ENCODE measurements at regions not wholly inside any gene's neighbourhood (a gene's known extent, or its start where the extent isn't known, plus 50 kb on each side); places are given as distances from the start of the nearest gene placed in this dataset.

DNA sequence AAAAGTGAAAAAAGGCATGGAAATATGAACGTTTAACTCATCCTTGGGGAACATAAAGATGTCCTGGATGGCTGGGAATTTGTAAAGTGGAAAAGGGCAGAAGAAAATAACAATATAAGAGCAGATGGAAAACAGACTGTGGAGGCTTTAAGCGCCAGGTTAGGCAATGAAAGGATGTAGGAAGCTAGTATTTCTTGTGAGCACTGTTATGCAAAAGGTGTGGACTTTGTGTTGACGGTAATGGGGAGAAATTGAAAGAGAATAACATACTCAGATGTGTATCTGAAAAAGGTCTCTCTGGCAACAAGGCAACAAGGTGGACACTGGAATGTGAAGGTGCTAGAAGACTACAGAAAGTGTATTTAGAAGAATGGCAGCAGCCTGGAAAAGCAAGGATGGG is 411.8 kb downstream of the PLPP3 start:
- DNase-seq = no peak
- H3K27ac ChIP-seq = no peak overlapping the region
- H3K27me3 ChIP-seq = no peaks in the 10 kb centered on the region
- H3K36me3 ChIP-seq = no peaks in the 10 kb centered on the region
- H3K4me1 ChIP-seq (ENCODE audit: insufficient read depth) = peaks cover 7% of the 10 kb centered on the region
- H3K9me3 ChIP-seq = no peaks in the 10 kb centered on the region
- WGBS, 3 donors = 83 to 86% (median 85%) methylated on average over 3 of the region's 3 CpGs
- intact Hi-C loops (cut with DNase I) = no loop called here
- no peak for TF ChIP-seq EP300 (IDR thresholded peaks at IDR 0.05)
- TF ChIP-seq, protein P1, sequence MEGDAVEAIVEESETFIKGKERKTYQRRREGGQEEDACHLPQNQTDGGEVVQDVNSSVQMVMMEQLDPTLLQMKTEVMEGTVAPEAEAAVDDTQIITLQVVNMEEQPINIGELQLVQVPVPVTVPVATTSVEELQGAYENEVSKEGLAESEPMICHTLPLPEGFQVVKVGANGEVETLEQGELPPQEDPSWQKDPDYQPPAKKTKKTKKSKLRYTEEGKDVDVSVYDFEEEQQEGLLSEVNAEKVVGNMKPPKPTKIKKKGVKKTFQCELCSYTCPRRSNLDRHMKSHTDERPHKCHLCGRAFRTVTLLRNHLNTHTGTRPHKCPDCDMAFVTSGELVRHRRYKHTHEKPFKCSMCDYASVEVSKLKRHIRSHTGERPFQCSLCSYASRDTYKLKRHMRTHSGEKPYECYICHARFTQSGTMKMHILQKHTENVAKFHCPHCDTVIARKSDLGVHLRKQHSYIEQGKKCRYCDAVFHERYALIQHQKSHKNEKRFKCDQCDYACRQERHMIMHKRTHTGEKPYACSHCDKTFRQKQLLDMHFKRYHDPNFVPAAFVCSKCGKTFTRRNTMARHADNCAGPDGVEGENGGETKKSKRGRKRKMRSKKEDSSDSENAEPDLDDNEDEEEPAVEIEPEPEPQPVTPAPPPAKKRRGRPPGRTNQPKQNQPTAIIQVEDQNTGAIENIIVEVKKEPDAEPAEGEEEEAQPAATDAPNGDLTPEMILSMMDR (IDR thresholded peaks at IDR 0.05) = no peak
- TF ChIP-seq POLR2A (IDR thresholded peaks at IDR 0.05) = no peak
- no peak overlapping the region for H3K4me3 ChIP-seq

DNA sequence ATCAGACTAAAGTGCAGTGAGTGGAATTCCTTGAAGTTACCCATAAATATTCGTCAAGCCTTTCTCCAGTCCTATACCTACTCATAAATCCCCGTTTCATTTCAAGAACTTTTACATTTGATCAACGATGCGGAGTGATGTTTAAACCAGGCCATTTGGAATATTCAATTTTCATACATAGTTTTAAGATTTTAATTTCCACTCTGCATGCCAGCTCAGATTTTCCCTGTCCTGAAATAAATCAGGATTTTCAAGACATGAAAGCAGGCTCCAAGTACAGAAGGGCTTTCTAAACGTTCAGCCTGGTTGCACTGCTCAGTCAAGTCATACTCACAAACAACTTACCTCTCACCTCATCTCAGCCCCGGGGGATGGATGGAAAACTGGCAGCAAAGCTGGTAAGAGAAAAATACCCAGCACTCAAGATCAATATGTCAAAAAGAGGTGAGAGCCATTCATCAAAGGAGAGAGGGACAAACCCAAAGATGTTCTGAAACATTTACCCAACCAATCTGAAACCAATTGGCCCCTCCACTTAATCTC is 418.5 kb downstream of the PLPP3 start:
- no peaks in the 10 kb centered on the region for H3K27me3 ChIP-seq
- H3K27ac ChIP-seq = no peak overlapping the region
- no peak overlapping the region for H3K4me3 ChIP-seq
- DNase-seq = no peak
- H3K36me3 ChIP-seq = no peaks in the 10 kb centered on the region
- no peaks in the 10 kb centered on the region for H3K9me3 ChIP-seq
- WGBS, 3 donors = 63 to 73% (median 68%) methylated on average over 6 of the region's 6 CpGs
- TF ChIP-seq POLR2A (IDR thresholded peaks at IDR 0.05) (no peak), EP300 (IDR thresholded peaks at IDR 0.05) (no peak)
- TF ChIP-seq, protein P1 (IDR thresholded peaks at IDR 0.05) = no peak
- no peaks in the 10 kb centered on the region for H3K4me1 ChIP-seq (ENCODE audit: insufficient read depth)
- intact Hi-C loops (cut with DNase I) = no loop called here

DNA sequence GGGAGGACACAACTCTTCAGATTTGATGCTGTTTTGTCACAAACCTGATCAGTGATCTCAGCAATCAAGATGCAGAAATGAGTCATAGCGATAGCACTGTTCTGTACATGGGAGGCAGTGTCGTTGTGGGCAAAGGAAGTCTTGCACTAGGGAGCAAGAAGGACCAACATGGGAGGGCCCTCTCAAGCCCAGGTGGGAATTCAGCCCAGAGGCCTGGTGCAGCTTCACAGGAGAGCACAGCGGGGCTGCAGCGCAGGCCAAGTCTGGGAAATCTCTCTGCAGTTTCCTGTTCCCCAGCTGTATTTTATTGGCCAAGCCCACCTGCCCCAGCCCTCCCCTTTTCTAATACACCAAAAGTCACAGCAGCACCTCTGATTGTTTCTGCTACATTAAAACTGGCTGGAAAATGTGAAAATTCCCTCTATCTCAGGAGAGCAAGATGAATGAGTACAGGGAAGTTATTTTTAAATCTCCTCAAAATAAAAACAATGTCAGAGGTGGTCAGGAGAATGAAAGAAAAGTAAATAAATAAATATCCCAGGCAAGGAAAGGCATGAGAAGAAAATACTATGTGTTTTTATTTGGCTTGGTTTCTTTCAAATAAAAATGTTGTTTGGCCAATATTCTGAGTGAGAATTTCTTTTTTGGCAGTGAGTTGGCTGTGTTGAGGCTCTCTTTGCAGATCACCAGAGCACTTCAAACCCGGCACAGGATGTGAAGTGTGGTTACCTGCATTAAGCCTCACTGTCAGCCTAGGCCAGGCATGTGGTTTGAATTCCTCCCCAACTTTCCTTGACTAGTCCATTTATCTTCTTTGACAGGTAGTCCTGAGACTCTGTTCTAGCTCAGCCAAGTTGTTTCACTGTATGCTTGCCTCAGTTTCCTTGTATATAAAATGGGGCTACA is 422.1 kb downstream of the PLPP3 start:
- intact Hi-C loops (cut with DNase I) = no loop called here

DNA sequence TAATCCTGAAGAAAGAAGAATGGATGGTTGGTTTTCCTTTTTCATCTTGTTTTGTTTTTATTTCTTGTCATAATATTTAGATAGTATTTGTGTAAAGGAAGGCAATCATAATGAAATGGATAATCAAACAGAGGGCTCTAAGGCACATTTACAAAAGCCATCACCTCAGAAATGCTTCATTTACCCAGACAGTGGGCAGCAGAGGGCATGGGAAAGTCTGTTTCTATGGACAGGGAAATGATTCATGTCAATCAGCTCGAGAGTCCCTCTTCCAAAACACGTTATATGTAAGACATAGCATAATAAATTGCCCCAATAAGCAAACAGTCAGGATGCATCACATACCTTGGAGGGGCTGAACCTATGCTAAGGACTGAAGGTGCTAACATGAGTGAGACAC is 426.1 kb downstream of the PLPP3 start:
- intact Hi-C loops (cut with DNase I) = no loop called here

More for the DNA sequence above, 422.1 kb downstream of the PLPP3 start:
- Histone ChIP-seq H3K4me3 (no peak overlapping the region), H3K36me3 (no peaks in the 10 kb centered on the region), H3K4me1 (ENCODE audit: insufficient read depth) (no peaks in the 10 kb centered on the region), H3K27me3 (no peaks in the 10 kb centered on the region), H3K27ac (no peak overlapping the region), H3K9me3 (no peaks in the 10 kb centered on the region)
- WGBS, 3 donors = 73 to 79% (median 77%) methylated on average over 5 of the region's 5 CpGs
- no peak for DNase-seq
- TF ChIP-seq POLR2A (IDR thresholded peaks at IDR 0.05) = no peak
- TF ChIP-seq EP300 (IDR thresholded peaks at IDR 0.05) = no peak
- TF ChIP-seq, protein P1 (IDR thresholded peaks at IDR 0.05) = no peak

More for the DNA sequence above, 426.1 kb downstream of the PLPP3 start:
- no peaks in the 10 kb centered on the region for H3K27me3 ChIP-seq
- H3K27ac ChIP-seq = no peak overlapping the region
- no peaks in the 10 kb centered on the region for H3K36me3 ChIP-seq
- WGBS, 3 donors = 85 to 94% (median 91%) methylated on average over 2 of the region's 2 CpGs
- H3K9me3 ChIP-seq = no peaks in the 10 kb centered on the region
- no peak for TF ChIP-seq POLR2A (IDR thresholded peaks at IDR 0.05)
- TF ChIP-seq EP300 (IDR thresholded peaks at IDR 0.05) = no peak
- TF ChIP-seq, protein P1 (IDR thresholded peaks at IDR 0.05) = no peak
- H3K4me3 ChIP-seq = no peak overlapping the region
- DNase-seq = no peak
- H3K4me1 ChIP-seq (ENCODE audit: insufficient read depth) = no peaks in the 10 kb centered on the region

All from ovary (tissue), 7 donors.